CD14-positive monocyte (primary cell): ENCODE measurements at regions not wholly inside any gene's neighbourhood (a gene's known extent, or its start where the extent isn't known, plus 50 kb on each side); places are given as distances from the start of the nearest gene placed in this dataset.
"Not testable (repeated sequence)": the region's sequence is repeated elsewhere in the genome, so short reads cannot be mapped to it uniquely, and the experiment has no call there.

Experiments used
- DNase-seq, 3 donors: peaks; one replicate each; pipeline ENCODE4 v3.0.0-alpha.2; 2011 to 2022
- H2AFZ ChIP-seq: 2 replicates; pipeline ENCODE4 v1.6.0; 2012; ENCODE audit warnings: mild to moderate bottlenecking, low read depth, low read length, inconsistent platforms; ENCODE audit not compliant: insufficient read depth, poor library complexity, severe bottlenecking
- H3K27ac ChIP-seq, 2 donors: 1 replicate in 1 of 2; 2 replicates in 1 of 2; pipeline ENCODE4 v1.5.1; 2012 to 2013; ENCODE audit warnings: low read length in 2 of 2, control low read depth in 1 of 2, inconsistent platforms in 1 of 2, low read depth in 1 of 2, mild to moderate bottlenecking in 1 of 2
- H3K27me3 ChIP-seq, 2 donors: one replicate each; pipeline versions ENCODE4 v1.6.0 to v1.6.1; 2011 to 2013; ENCODE audit warnings: low read length in 2 of 2; ENCODE audit not compliant: control insufficient read depth in 2 of 2, insufficient read depth in 2 of 2
- H3K36me3 ChIP-seq, 2 donors: replicated peaks in 1 of 2; 1 replicate in 1 of 2; 2 replicates in 1 of 2; pipeline versions ENCODE4 v1.5.1 to v1.6.1; 2012 to 2013; ENCODE audit warnings: low read length in 2 of 2, control low read depth in 1 of 2, inconsistent platforms in 1 of 2, mild to moderate bottlenecking in 1 of 2; ENCODE audit not compliant: insufficient read depth in 2 of 2, control insufficient read depth in 1 of 2
- H3K4me1 ChIP-seq, 2 donors: 1 replicate in 1 of 2; 2 replicates in 1 of 2; pipeline versions ENCODE4 v1.5.1 to v1.6.1; 2012 to 2013; ENCODE audit warnings: low read length in 2 of 2, control low read depth in 1 of 2, inconsistent platforms in 1 of 2, mild to moderate bottlenecking in 1 of 2, moderate library complexity in 1 of 2; ENCODE audit not compliant: insufficient read depth in 2 of 2, control insufficient read depth in 1 of 2
- H3K4me2 ChIP-seq: replicated peaks from 2 replicates; pipeline ENCODE3; 2012; ENCODE audit warnings: low read length, moderate library complexity, mild to moderate bottlenecking; ENCODE audit not compliant: poor library complexity, severe bottlenecking; ENCODE audit errors: extremely low read depth
- H3K4me3 ChIP-seq, 3 experiments: fragments of 200-600 bp in 1 of 3; sonication (generic) in 1 of 3; replicated peaks in 1 of 3; 1 replicate in 2 of 3; 2 replicates in 1 of 3; pipeline ENCODE4 v1.5.1; 2011 to 2013; ENCODE audit warnings: low read length in 3 of 3, mild to moderate bottlenecking in 3 of 3, control low read depth in 2 of 3, low read depth in 2 of 3, inconsistent platforms in 1 of 3, moderate library complexity in 1 of 3
- H3K79me2 ChIP-seq: 2 replicates; pipeline ENCODE4 v1.6.0; 2012; ENCODE audit warnings: mild to moderate bottlenecking, control low read depth, inconsistent platforms, low read length, moderate library complexity; ENCODE audit not compliant: insufficient read depth
- H3K9ac ChIP-seq: 2 replicates; pipeline ENCODE4 v1.6.0; 2017; ENCODE audit warnings: low read length, mild to moderate bottlenecking; ENCODE audit not compliant: insufficient read depth, poor library complexity, severe bottlenecking
- H3K9me3 ChIP-seq, 2 donors: replicated peaks in 1 of 2; 1 replicate in 1 of 2; 2 replicates in 1 of 2; pipeline versions ENCODE4 v1.5.1 to v1.6.1; 2012 to 2013; ENCODE audit warnings: low read length in 2 of 2, control low read depth in 1 of 2; ENCODE audit not compliant: control insufficient read depth in 1 of 2, insufficient read depth in 1 of 2
- H4K20me1 ChIP-seq: 2 replicates; pipeline ENCODE4 v1.6.0; 2012; ENCODE audit warnings: mild to moderate bottlenecking, low read length, control low read depth, moderate library complexity; ENCODE audit not compliant: insufficient read depth
- H3K27ac Mint-ChIP-seq, 7 donors: one replicate each; pipeline ENCODE4 v1.8.0; 2020; ENCODE audit warnings: mild to moderate bottlenecking in 7 of 7, mixed read lengths in 7 of 7, moderate library complexity in 6 of 7, inconsistent platforms in 2 of 7
- H3K27me3 Mint-ChIP-seq, 3 donors: one replicate each; pipeline ENCODE4 v1.8.0; 2021 to 2022; ENCODE audit warnings: low read depth in 3 of 3, mild to moderate bottlenecking in 3 of 3, mixed read lengths in 3 of 3, moderate library complexity in 3 of 3, inconsistent platforms in 1 of 3
- H3K36me3 Mint-ChIP-seq, 2 donors: one replicate each; pipeline ENCODE4 v1.8.0; 2020; ENCODE audit warnings: mixed read lengths in 2 of 2, inconsistent platforms in 1 of 2, mild to moderate bottlenecking in 1 of 2
- H3K4me1 Mint-ChIP-seq: one replicate; pipeline ENCODE4 v1.8.0; 2020; ENCODE audit warnings: mild to moderate bottlenecking, mixed read lengths
- H3K4me3 Mint-ChIP-seq, 2 donors: one replicate each; pipeline ENCODE4 v1.8.0; 2020; ENCODE audit warnings: mild to moderate bottlenecking in 2 of 2, mixed read lengths in 2 of 2, moderate library complexity in 1 of 2
- H3K9me3 Mint-ChIP-seq, 7 donors: one replicate each; pipeline ENCODE4 v1.8.0; 2020 to 2022; ENCODE audit warnings: mixed read lengths in 7 of 7, mild to moderate bottlenecking in 6 of 7, moderate library complexity in 6 of 7, inconsistent platforms in 2 of 7
- CTCF ChIP-seq: fragments of 200-600 bp; IDR thresholded peaks from one replicate; pipeline ENCODE4 v1.8.0; 2022; ENCODE audit warnings: antibody characterized with exemption, mild to moderate bottlenecking
- WGBS: methylation state at CpG from one replicate; pipeline ENCODE4 v1.1.5; 2013; ENCODE audit warnings: missing lambda C conversion rate; ENCODE audit not compliant: insufficient coverage; 5-methylcytosine and 5-hydroxymethylcytosine counted together
- intact Hi-C, 2 donors: fragments of 100-400 bp; cut with micrococcal nuclease; formaldehyde crosslinking; loops; one replicate each; pipeline versions ENCODE4 v1.15.0 to v1.15.1; 2023

GRCh38 chr10:22832066-22832602 is 95.7 kb upstream of the ARMC3 start:
- no peak overlapping the region for H2AFZ ChIP-seq
- H3K4me1 ChIP-seq, result no peaks in the 10 kb centered on the region
- H3K79me2 ChIP-seq, result no peaks in the 10 kb centered on the region
- H3K9me3 ChIP-seq, result peaks cover 0 to 16% of the 10 kb centered on the region in 2 donors
- intact Hi-C loops, result no loop called here
- Mint-ChIP-seq H3K36me3 (no peaks in the 10 kb centered on the region), H3K27ac (no peak overlapping the region), H3K4me3 (no peak overlapping the region), H3K9me3 (peaks cover 0 to 10% (median 3%) of the 10 kb centered on the region in 7 donors), H3K27me3 (peaks cover 0 to 3% (median 0%) of the 10 kb centered on the region in 3 donors), H3K4me1 (peaks cover 2% of the 10 kb centered on the region)
- WGBS, result no CpG with 5 or more reads among the region's 4 CpGs
- no peaks in the 10 kb centered on the region for H3K36me3 ChIP-seq
- H3K9ac ChIP-seq, result no peak overlapping the region
- H3K4me3 ChIP-seq, result no peak overlapping the region
- TF ChIP-seq CTCF, result no peak
- no peak for DNase-seq
- H3K27ac ChIP-seq, result no peak overlapping the region
- H3K27me3 ChIP-seq, result no peaks in the 10 kb centered on the region
- H3K4me2 ChIP-seq, result no peak overlapping the region
- no peaks in the 10 kb centered on the region for H4K20me1 ChIP-seq

GRCh38 chr10:22831586-22831985 is 96.3 kb upstream of the ARMC3 start:
- no peaks in the 10 kb centered on the region for H3K36me3 ChIP-seq
- peaks cover 0 to 16% of the 10 kb centered on the region in 2 donors for H3K9me3 ChIP-seq
- H4K20me1 ChIP-seq, result no peaks in the 10 kb centered on the region
- no peak overlapping the region for H3K9ac ChIP-seq
- no peaks in the 10 kb centered on the region for H3K27me3 Mint-ChIP-seq
- no peaks in the 10 kb centered on the region for H3K27me3 ChIP-seq
- no peak overlapping the region for H3K4me3 ChIP-seq
- H3K27ac ChIP-seq, result no peak overlapping the region
- H3K36me3 Mint-ChIP-seq, result no peaks in the 10 kb centered on the region
- H2AFZ ChIP-seq, result no peak overlapping the region
- DNase-seq, result no peak
- 100% methylated on average over 2 of the region's 8 CpGs for WGBS
- H3K4me2 ChIP-seq, result no peak overlapping the region
- H3K4me1 Mint-ChIP-seq, result peaks cover 2% of the 10 kb centered on the region
- H3K4me3 Mint-ChIP-seq, result no peak overlapping the region
- intact Hi-C loops, result no loop called here
- no peak overlapping the region for H3K27ac Mint-ChIP-seq
- no peaks in the 10 kb centered on the region for H3K79me2 ChIP-seq
- H3K4me1 ChIP-seq, result no peaks in the 10 kb centered on the region
- no peak for TF ChIP-seq CTCF
- peaks cover 0 to 13% (median 3%) of the 10 kb centered on the region in 7 donors for H3K9me3 Mint-ChIP-seq

GRCh38 chr10:22828712-22829111 is 99.1 kb upstream of the ARMC3 start:
- not testable (repeated sequence) for H3K27ac ChIP-seq, H4K20me1 ChIP-seq

More at GRCh38 chr10:22828712-22829111, 99.1 kb upstream of the ARMC3 start:
- H3K27me3 ChIP-seq, H3K36me3 Mint-ChIP-seq, H3K79me2 ChIP-seq, H3K36me3 ChIP-seq, DNase-seq, H3K27ac Mint-ChIP-seq, H3K4me1 Mint-ChIP-seq, H3K4me1 ChIP-seq, H3K4me3 Mint-ChIP-seq, intact Hi-C loops, H2AFZ ChIP-seq, H3K9ac ChIP-seq, H3K4me3 ChIP-seq, H3K4me2 ChIP-seq, H3K27me3 Mint-ChIP-seq: not testable (repeated sequence)
- H3K9me3 Mint-ChIP-seq, result peaks cover 0 to 19% (median 4%) of the 10 kb centered on the region in 7 donors
- peaks cover 0 to 20% of the 10 kb centered on the region in 2 donors for H3K9me3 ChIP-seq
